A673 (cell line): ENCODE measurements at regions not wholly inside any gene's neighbourhood (a gene's known extent, or its start where the extent isn't known, plus 50 kb on each side); places are given as distances from the start of the nearest gene placed in this dataset.

Experiments
- CTCF ChIP-seq: fragments of 300-800, 200-600 bp; sonication (generic); conservative IDR thresholded peaks from 2 replicates; pipeline ENCODE4 v1.5.1; 2017; ENCODE audit warnings: low read depth, mild to moderate bottlenecking, antibody characterized with exemption, low read length, moderate library complexity, mixed read lengths
- EZH2 ChIP-seq: fragments of 200-600 bp; sonication (generic); IDR thresholded peaks from 2 replicates; pipeline ENCODE4 v1.6.1; 2017; ENCODE audit warnings: borderline replicate concordance, low read depth, mild to moderate bottlenecking, mixed read lengths, antibody characterized with exemption, low read length; ENCODE audit not compliant: poor library complexity, severe bottlenecking

- TF ChIP-seq CTCF (no peak), EZH2 (no peak)
These were observed 187.4 kb downstream of the ZIC4 start for GRCh38 chr3:147218965-147219364.
